ENCODE measurements at regions not wholly inside any gene's neighbourhood (a gene's known extent, or its start where the extent isn't known, plus 50 kb on each side); places are given as distances from the start of the nearest gene placed in this dataset.

- H3K9me2 ChIP-seq (ENCODE audit: insufficient read depth, low read length), result no peaks in the 10 kb centered on the region
- H3K27ac ChIP-seq (ENCODE audit: low read length), result no peak overlapping the region
- H3K79me2 ChIP-seq (replicated peaks; ENCODE audit: insufficient read depth, low read length), result no peaks in the 10 kb centered on the region
- H3K27me3 ChIP-seq (ENCODE audit: insufficient read depth, low read depth, low read length), result no peaks in the 10 kb centered on the region
- H3K9me3 ChIP-seq (ENCODE audit: low read length), result no peaks in the 10 kb centered on the region
- H3K4me3 ChIP-seq (ENCODE audit: low read length), result no peak overlapping the region
- TF ChIP-seq SMC3 (conservative IDR thresholded peaks at IDR 0.05; ENCODE audit: poor library complexity) (no peak), REST (IDR thresholded peaks at IDR 0.05; ENCODE audit: borderline replicate concordance) (no peak), EZH2 (IDR thresholded peaks at IDR 0.05; ENCODE audit: borderline replicate concordance, insufficient read depth, low read length, poor library complexity, severe bottlenecking) (no peak), MXI1 (conservative IDR thresholded peaks at IDR 0.05; ENCODE audit: poor library complexity, severe bottlenecking) (no peak), TAF1 (IDR thresholded peaks at IDR 0.05; ENCODE audit: low read depth) (no peak), POLR2AphosphoS5 (IDR thresholded peaks at IDR 0.05) (no peak), CTCF (IDR thresholded peaks at IDR 0.05; ENCODE audit: poor library complexity, severe bottlenecking) (no peak), RAD21 (conservative IDR thresholded peaks at IDR 0.05) (no peak), EP300 (conservative IDR thresholded peaks at IDR 0.05; ENCODE audit: poor library complexity, severe bottlenecking) (no peak)
- H3F3A ChIP-seq (ENCODE audit: insufficient read depth, low read length, poor library complexity, severe bottlenecking), result no peaks in the 10 kb centered on the region
- no peaks in the 10 kb centered on the region for H4K20me1 ChIP-seq (ENCODE audit: insufficient read depth)
- H2AFZ ChIP-seq (ENCODE audit: low read depth, low read length), result no peak overlapping the region
- H3K4me2 ChIP-seq (ENCODE audit: low read length), result no peak overlapping the region
- no peaks in the 10 kb centered on the region for H3K36me3 ChIP-seq (ENCODE audit: insufficient read depth, low read length)
- no peak overlapping the region for H3K9ac ChIP-seq (ENCODE audit: low read length)
Observed at GRCh38 chr12:89239534-89239933, 112.8 kb downstream of the DUSP6 start.

- Histone ChIP-seq H3K79me2 (replicated peaks; ENCODE audit: insufficient read depth, low read length) (no peaks in the 10 kb centered on the region), H3K27ac (ENCODE audit: low read length) (no peak overlapping the region), H4K20me1 (ENCODE audit: insufficient read depth) (no peaks in the 10 kb centered on the region)
Observed at GRCh38 chr12:89238593-89238992, 113.7 kb downstream of the DUSP6 start.

More at GRCh38 chr12:89238593-89238992, 113.7 kb downstream of the DUSP6 start:
- Histone ChIP-seq H3K4me2 (ENCODE audit: low read length) (no peak overlapping the region), H2AFZ (ENCODE audit: low read depth, low read length) (no peak overlapping the region), H3K27me3 (ENCODE audit: insufficient read depth, low read depth, low read length) (no peaks in the 10 kb centered on the region), H3K36me3 (ENCODE audit: insufficient read depth, low read length) (no peaks in the 10 kb centered on the region), H3K9me2 (ENCODE audit: insufficient read depth, low read length) (no peaks in the 10 kb centered on the region), H3K9me3 (ENCODE audit: low read length) (no peaks in the 10 kb centered on the region), H3F3A (ENCODE audit: insufficient read depth, low read length, poor library complexity, severe bottlenecking) (no peaks in the 10 kb centered on the region), H3K4me3 (ENCODE audit: low read length) (no peak overlapping the region), H3K9ac (ENCODE audit: low read length) (no peak overlapping the region)
- TF ChIP-seq REST (IDR thresholded peaks at IDR 0.05; ENCODE audit: borderline replicate concordance) (no peak), TAF1 (IDR thresholded peaks at IDR 0.05; ENCODE audit: low read depth) (no peak), CTCF (IDR thresholded peaks at IDR 0.05; ENCODE audit: poor library complexity, severe bottlenecking) (no peak), RAD21 (conservative IDR thresholded peaks at IDR 0.05) (no peak), MXI1 (conservative IDR thresholded peaks at IDR 0.05; ENCODE audit: poor library complexity, severe bottlenecking) (no peak), EP300 (conservative IDR thresholded peaks at IDR 0.05; ENCODE audit: poor library complexity, severe bottlenecking) (no peak), POLR2AphosphoS5 (IDR thresholded peaks at IDR 0.05) (no peak), EZH2 (IDR thresholded peaks at IDR 0.05; ENCODE audit: borderline replicate concordance, insufficient read depth, low read length, poor library complexity, severe bottlenecking) (no peak), SMC3 (conservative IDR thresholded peaks at IDR 0.05; ENCODE audit: poor library complexity) (no peak)
